DMS 273 (cell line): ENCODE measurements at regions not wholly inside any gene's neighbourhood (a gene's known extent, or its start where the extent isn't known, plus 50 kb on each side); places are given as distances from the start of the nearest gene placed in this dataset.
A peak's percentile ranks its signal among the peaks of the same experiment; 100 is the strongest.

Source experiments
- DNase-seq: peaks from one replicate; lab custom pipeline; 2025; ENCODE audit not compliant: unreplicated experiment; lab: John Stamatoyannopoulos, UW

DNA sequence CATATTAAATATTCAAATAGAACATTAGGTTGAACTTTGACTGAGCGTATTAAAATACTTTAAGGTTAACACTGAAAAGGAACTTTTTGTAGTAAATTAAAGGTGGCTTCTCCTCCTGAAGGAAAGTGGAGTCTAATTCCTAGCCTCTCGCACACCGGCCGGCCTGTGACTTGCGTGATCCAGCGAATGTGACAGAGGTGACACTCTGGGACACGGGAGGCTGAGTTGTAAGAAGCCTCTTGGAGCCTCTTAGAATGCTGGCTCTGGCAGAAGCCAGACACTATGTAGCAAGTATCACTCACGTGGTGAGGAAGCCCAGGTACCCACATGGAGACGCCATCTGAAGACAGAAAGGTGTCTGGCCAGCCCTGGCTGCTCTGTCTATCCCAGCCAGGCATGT lies 64.9 kb upstream of the NSMCE3 start:
- DNase-seq: no peak

DNA sequence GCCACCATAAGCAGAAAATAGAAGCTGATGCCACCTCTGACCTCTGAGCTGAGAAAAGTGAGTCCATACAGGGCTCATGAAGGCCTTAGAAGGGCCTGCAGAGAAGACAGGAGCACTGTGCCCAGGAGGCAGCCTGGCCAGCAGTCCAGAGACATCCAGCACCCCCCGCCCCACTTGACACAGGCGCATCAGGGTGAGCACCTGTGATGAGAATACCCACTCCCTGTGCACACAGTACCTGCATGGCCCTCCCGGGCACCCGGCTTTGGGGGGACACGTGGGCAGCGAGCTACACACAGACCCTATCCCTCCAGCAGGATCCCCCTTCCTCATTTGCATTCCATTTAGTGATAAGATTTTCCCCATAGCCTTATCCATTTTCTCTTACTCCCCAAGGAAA lies 63.6 kb upstream of the NSMCE3 start:
- DNase-seq: no peak

DNA sequence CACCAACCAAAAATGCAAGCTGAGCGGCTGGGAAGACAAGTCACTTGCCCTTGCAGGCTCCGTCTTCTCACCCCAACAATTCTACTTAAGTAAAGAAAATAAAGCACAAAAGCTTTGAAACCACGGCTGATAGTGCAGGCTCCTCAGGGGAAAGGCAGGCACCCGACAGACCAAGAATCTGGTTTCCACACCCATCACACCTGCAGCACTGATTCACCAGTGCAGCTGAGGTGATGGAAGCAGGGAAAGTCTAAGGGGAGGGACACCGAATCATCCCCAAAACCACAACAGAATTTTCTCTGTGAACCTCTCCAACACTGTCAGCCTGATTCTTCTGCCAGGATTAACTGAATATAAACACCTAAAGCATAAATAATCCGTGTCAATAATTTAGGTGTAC lies 62.0 kb upstream of the NSMCE3 start:
- no peak for DNase-seq

DNA sequence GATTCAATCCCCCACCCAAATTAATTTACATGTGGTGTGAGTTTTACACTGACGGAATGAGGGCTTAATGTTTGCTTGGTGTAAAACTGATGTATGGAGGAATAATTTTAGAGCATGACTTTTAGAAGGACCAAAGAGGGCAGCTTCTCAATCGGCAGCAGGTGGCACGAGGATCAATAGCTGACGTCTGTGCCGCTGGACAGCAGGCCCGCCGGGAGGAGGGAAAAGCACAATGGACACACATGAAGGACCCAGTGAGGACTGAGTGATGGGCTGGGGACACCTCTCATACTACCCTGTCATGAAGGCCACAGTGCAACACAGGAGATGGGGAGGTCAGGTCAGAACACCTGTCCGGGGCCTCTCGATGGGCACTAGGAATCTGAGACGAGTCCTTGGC lies 61.4 kb upstream of the NSMCE3 start:
- no peak for DNase-seq

DNA sequence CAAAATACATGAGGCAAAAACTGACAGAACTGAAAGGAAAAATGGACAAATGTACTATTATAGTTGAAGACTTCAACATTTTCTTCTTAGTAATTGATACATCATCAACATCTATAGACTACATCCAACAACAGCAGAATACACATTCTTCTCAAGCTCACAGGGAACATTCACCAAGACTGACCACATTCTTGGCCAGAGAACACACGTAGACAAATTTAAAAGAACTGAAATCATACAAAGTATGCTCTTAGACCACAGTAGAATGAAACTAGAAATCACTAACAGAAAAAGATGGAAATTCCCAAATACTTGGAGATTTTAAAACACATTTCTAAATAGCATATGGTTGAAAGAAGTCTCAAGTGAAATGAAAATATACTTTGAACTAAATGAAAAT lies 55.1 kb upstream of the NSMCE3 start:
- DNase-seq: no peak

DNA sequence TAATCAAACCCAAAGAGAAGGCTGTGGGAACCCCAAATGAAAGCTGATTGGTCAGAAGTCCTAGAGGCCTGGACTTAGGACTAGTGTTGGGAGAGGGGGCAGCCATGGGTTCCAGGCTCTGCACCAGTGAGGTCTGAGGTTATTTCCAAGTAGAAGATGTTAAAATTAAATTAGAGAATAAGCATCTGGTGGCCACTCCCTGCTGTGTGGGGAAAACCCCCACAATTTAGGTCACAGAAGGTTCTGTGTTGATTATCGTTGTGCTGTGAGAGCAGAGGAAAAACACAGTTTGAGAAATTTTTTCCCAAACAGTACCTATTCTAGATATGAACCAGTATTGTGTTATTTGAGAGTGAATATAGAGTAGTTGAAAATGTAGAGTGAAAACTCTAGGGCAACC lies 53.9 kb upstream of the NSMCE3 start:
- DNase-seq: no peak

DNA sequence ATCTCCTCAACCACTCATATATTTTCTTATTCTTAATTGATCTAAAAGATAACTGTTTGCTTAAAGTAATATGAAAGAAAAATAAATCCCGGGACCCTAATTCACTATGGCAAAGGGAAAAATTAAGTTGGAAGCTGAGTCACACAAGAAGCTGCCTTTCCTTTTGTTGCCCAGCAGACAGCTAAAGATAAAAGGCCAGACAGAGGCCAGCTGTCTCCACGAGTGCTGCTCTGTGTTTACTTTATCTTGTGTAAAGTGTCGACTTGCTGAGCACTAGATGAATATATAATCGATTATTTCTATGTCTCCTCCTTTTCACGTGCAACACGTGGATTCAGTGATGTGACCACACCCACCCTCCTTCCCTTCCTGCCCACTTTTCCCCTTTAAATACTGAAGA lies 52.8 kb upstream of the NSMCE3 start:
- peak; percentile 9 for DNase-seq

DNA sequence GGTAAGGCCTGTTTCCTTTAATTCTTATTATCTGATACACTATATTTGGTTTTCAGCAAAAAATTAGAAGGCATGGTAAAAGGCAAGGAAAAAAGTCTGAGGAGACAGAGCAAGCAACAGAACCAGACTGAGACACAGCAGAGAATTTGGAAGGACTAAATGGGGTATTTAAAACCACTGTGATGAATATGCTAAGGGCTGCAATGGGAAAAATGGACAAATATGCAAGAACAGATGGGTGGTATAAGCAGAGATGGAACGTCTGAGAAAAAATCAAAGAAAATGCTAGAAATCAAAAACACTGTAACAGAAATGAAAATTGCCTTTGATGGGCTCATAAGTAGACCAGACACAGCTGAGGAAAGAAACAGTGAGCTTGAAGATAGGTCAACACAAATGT lies 50.8 kb upstream of the NSMCE3 start:
- DNase-seq: no peak

DNA sequence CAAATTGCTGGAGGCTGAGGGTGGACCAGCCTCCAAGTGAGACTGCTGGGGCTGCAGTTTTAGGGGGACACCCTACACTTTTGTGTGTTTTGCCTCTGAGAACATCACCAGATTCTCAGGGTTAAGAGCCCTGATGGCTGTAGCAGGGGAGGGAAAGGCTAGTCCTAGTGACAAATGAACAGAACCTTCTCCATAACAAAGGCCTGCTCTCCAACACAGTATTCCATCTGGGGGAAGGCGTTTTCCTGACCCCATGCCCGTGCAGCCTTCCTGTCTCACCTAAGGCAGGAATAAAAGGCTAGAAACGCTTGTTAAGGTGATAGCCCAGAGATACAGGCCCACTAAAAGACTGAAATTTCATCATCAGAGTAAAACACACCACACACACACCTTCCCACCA lies 50.2 kb upstream of the NSMCE3 start:
- DNase-seq: no peak
